Activated CD4-positive, alpha-beta T cell treated with anti-CD3 and anti-CD28 coated beads, Interleukin-2, Interleukin-6, amounts not matched to agents 100 ng/mL and 50 ng/mL, durations not matched to agents 16 hours and 8 hours (primary cell): ENCODE measurements at regions not wholly inside any gene's neighbourhood (a gene's known extent, or its start where the extent isn't known, plus 50 kb on each side); places are given as distances from the start of the nearest gene placed in this dataset.

Experiments used
- DNase-seq: peaks from one replicate; pipeline ENCODE4 v3.0.0-alpha.2; 2020

- no peak for DNase-seq
These were observed 65.8 kb upstream of the LEKR1 start for GRCh38 chr3:156760333-156760732.

DNA sequence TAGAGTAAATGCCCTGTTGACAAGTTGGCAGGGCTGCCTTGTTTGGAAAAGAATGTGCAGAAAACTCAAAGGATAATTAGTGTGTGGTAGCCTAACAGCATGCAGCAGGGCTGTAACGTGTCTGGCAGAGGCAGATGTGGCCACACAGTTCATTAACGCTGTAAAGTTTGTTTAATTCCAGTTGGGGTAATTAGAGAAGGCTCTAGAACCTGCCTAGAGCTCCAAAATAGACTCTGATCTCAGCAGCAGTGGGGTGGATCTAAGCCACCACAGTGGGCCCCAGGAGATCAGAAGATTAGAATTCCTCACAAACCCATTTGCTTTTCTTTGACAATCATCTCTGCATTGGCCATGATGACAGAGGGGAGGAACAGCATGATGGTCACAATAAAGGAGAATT lies 65.1 kb upstream of the LEKR1 start:
- DNase-seq = no peak

GRCh38 chr3:156761713-156762451 lies 64.3 kb upstream of the LEKR1 start:
- DNase-seq = no peak

DNA sequence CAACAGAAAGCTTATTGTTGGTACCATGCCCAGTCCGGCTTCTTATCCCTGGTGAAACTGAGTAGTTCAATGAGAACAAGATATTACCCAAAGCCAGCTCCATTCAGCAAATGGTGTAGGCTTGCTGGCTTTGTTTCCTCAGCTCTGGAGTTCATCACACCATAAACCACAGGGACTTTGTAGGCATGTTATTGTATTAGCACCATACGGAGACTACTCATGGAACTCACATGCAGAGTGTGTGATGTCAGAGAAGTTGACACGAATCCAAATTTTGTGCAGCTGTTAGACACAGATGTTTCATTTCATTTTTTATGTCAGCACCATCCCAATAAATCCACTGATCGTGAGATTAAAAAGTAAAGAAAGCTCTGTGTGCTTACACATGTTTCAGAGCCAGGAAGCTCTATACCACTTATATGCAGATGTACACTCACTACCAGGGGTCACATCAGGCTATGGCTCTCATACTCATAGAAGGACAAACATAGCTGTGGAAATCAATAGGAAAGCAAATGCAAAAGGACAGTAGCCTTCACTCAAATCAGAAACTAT lies 63.4 kb upstream of the LEKR1 start:
- DNase-seq = no peak

GRCh38 chr3:156763386-156763785 lies 62.8 kb upstream of the LEKR1 start:
- no peak for DNase-seq

DNA sequence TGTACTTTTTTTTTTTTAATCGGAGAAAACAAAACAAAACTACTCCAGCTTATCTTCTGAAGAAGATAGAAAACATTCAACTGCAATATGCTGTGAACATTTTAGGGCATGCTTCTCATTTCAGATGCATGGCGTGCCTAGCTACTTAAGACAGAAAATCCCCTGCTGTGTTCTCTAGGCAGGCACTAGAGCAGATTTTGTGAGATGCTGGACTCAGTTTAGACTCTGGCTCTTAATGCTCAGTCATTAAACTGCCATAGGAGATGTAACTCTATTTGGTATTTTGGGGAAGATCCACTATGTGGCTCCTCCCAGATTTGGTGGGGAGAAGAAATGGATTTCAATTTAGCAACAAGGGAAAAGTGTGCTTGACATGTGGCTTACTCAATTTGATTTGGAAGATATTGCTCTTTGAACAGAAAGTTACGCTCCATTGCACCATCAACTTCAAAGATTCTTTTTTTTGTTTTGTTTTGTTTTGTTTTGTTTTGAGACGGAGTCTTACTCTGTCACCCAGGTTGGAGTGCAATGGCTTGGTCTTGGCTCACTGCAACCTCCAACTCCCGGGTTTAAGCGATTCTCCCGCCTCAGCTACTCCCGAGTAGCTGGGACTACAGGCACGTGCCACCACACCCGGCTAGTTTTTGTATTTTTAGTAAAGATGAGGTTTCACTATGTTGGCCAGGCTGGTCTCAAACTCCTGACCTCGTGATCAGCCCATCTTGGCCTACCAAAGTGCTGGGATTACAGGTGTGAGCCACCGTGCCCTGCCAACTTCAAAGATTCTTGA lies 62.0 kb upstream of the LEKR1 start:
- no peak for DNase-seq

GRCh38 chr3:156764751-156765150 lies 61.4 kb upstream of the LEKR1 start:
- DNase-seq = no peak

GRCh38 chr3:156768390-156768789 lies 57.8 kb upstream of the LEKR1 start:
- DNase-seq = no peak

GRCh38 chr3:156769721-156770654 lies 56.2 kb upstream of the LEKR1 start:
- peak; percentile 37 for DNase-seq

GRCh38 chr3:156770699-156771414 lies 55.3 kb upstream of the LEKR1 start:
- DNase-seq = no peak

DNA sequence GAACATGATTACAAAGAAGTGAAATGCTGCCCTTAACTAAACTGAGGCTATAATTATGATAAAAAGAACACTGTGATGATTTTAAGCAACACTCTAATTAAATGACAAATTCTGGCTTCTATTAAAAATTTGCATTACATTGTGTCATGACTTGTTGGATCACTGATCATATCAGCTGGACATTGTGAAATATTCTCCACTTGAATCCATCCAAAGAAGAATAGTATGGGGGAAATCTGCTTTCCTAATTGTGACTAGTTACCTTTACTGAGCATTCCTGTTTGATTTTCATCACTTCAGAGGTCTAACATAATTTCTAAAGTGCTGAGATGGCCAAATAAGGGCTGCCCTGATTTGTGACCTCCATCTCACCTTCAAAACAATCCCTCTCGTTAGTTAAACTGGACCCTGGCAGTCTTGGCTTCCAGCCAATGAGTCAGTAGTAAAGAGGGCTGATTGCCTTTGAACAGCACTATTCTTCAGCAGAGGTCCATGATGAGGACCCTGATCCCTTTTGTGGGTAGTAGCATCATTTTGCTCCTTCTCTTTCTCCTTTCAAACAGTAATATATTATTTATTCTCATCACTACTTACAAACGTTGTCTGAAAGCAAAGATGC lies 53.5 kb upstream of the LEKR1 start:
- DNase-seq = no peak

DNA sequence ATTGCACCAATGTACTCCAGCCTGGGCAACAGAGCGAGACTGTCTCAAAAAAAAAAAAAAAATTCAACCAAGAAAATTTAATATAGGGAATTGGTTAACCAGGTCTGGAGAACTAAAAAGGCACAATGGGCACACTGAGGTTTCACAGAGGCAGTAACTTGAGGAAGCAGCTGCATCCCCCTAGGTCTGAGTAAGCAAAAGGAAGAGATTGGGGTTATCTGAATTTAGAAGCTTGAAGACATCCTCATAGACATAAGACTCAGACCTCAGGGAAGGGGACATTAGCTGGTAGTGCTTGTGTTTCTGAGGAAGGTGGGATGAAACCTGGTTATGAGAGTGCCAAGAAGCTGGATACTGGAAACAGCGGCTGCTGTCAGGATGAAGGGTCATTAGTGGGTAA lies 50.1 kb upstream of the LEKR1 start:
- no peak for DNase-seq
